ENCODE measurements at regions not wholly inside any gene's neighbourhood (a gene's known extent, or its start where the extent isn't known, plus 50 kb on each side); places are given as distances from the start of the nearest gene placed in this dataset.

DNA sequence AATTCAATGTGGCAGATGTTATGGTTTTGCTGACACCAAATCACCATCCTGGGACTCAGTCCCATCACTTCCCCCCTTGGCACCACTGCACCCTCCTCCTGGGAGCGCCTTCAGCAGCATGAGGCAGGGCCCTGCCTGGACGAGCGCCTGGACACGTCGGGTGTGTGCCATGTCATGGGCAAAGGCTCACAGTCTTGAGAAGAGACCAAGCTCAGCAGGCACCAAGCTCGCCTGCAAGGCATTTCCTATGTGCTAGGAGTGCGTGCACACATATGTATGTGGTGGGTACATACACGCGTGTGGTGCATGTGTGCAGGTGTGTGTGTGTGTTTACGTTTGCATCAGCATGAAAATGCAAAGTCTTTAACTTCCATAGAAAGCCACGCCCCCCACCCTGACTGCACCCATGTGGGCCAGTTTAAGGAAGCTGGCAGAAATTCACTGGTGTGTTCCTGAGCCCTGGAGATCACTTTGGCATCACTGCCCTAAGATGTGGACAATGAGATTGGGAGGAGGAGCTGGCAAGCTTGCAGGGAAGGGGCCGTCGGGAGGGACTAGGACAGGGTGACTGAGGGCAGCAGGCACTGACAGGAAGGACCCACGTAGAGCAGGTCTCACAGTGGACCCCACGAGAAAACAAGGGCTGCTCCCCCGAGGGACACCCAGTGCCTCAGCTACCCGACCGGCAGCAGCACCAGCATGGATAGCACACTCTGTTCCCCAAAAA is 169.9 kb upstream of the PPP2R2D start:
- Mint-ChIP-seq H3K36me3 (ENCODE audit: insufficient read depth, unreplicated experiment) (no peaks in the 10 kb centered on the region), H3K4me1 (ENCODE audit: low read depth, unreplicated experiment) (peaks cover 11% of the 10 kb centered on the region), H3K9me3 (ENCODE audit: unreplicated experiment) (peaks cover 12% of the 10 kb centered on the region), H3K4me3 (ENCODE audit: unreplicated experiment) (no peak overlapping the region), H3K27ac (ENCODE audit: unreplicated experiment) (no peak overlapping the region), H3K27me3 (ENCODE audit: insufficient read depth, unreplicated experiment) (no peaks in the 10 kb centered on the region)
- H3K27me3 ChIP-seq (replicated peaks; ENCODE audit: control insufficient read depth, insufficient read depth, low read length), result no peaks in the 10 kb centered on the region
- no peak overlapping the region for H3K4me3 ChIP-seq (ENCODE audit: low read depth, low read length)
- TF ChIP-seq, protein P1, sequence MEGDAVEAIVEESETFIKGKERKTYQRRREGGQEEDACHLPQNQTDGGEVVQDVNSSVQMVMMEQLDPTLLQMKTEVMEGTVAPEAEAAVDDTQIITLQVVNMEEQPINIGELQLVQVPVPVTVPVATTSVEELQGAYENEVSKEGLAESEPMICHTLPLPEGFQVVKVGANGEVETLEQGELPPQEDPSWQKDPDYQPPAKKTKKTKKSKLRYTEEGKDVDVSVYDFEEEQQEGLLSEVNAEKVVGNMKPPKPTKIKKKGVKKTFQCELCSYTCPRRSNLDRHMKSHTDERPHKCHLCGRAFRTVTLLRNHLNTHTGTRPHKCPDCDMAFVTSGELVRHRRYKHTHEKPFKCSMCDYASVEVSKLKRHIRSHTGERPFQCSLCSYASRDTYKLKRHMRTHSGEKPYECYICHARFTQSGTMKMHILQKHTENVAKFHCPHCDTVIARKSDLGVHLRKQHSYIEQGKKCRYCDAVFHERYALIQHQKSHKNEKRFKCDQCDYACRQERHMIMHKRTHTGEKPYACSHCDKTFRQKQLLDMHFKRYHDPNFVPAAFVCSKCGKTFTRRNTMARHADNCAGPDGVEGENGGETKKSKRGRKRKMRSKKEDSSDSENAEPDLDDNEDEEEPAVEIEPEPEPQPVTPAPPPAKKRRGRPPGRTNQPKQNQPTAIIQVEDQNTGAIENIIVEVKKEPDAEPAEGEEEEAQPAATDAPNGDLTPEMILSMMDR (IDR thresholded peaks at IDR 0.05; ENCODE audit: insufficient read depth in 1 of 2, low read depth in 1 of 2, low read length in 1 of 2, severe bottlenecking in 1 of 2, unreplicated experiment in 1 of 2), result no peak
- H3K4me1 ChIP-seq, result peaks cover 17% of the 10 kb centered on the region
- no peaks in the 10 kb centered on the region for H3K36me3 ChIP-seq (ENCODE audit: control insufficient read depth, insufficient read depth, low read length)
- ChIA-PET CTCF (no interaction called here), POLR2A (no interaction called here)
- DNase-seq, result no peak
- BruUV-seq (replicated peaks), result no TSS peak
- H3K9me3 ChIP-seq, result peaks cover 8% of the 10 kb centered on the region; the same call in 1 of the 2 replicates
- intact Hi-C loops (cut with micrococcal nuclease; ENCODE audit: unreplicated experiment), result no loop called here

DNA sequence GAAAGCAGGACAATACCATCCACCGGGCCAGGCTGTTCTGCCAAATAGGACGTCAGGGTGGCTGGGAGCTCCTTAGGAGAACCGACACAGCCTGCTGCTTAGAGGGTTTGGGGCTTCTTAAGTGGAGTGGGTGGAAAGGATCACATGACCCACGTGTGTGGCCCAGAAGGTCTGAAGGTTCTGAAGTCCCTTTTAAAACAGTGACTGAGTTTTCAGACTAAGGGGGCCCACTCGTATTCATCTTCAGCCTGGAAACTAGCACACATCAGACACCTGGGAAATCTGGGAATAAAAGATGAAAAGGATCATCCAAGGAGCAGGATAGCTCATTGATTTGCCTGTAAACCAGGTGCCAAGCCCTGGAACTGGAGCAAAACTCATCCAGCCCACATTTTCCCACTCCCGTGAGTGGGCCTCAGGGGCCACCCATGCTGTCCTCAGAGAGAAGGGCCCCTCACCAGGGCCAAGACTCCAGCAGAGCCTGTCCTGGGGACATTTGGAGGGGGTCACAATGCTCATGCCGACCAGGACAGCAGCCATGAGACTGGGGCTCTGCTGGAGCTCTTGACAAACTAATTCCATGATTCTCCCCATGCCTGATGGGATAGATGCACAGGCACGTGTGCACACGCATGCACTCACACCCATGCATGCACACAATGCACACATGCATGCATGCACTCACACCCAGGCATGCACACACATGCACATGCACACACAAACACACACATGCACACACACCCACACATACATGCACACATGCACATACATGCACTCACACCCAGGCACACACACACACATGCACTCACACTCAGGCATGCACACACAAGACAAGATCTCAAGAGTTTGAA is 168.8 kb upstream of the PPP2R2D start:
- DNase-seq, result no peak
- Mint-ChIP-seq H3K36me3 (ENCODE audit: insufficient read depth, unreplicated experiment) (no peaks in the 10 kb centered on the region), H3K4me1 (ENCODE audit: low read depth, unreplicated experiment) (peaks cover 11% of the 10 kb centered on the region), H3K4me3 (ENCODE audit: unreplicated experiment) (no peak overlapping the region), H3K27ac (ENCODE audit: unreplicated experiment) (no peak overlapping the region), H3K9me3 (ENCODE audit: unreplicated experiment) (peaks cover 12% of the 10 kb centered on the region), H3K27me3 (ENCODE audit: insufficient read depth, unreplicated experiment) (no peaks in the 10 kb centered on the region)
- TF ChIP-seq, protein P1 (IDR thresholded peaks at IDR 0.05; ENCODE audit: insufficient read depth in 1 of 2, low read depth in 1 of 2, low read length in 1 of 2, severe bottlenecking in 1 of 2, unreplicated experiment in 1 of 2), result no peak
- ChIA-PET POLR2A (no interaction called here), CTCF (no interaction called here)
- Histone ChIP-seq H3K27me3 (replicated peaks; ENCODE audit: control insufficient read depth, insufficient read depth, low read length) (no peaks in the 10 kb centered on the region), H3K36me3 (ENCODE audit: control insufficient read depth, insufficient read depth, low read length) (no peaks in the 10 kb centered on the region), H3K4me1 (peaks cover 17% of the 10 kb centered on the region), H3K4me3 (ENCODE audit: low read depth, low read length) (no peak overlapping the region), H3K9me3 (peaks cover 8% of the 10 kb centered on the region; the same call in 1 of the 2 replicates)
- intact Hi-C loops (cut with micrococcal nuclease; ENCODE audit: unreplicated experiment), result no loop called here
- no TSS peak for BruUV-seq (replicated peaks)

DNA sequence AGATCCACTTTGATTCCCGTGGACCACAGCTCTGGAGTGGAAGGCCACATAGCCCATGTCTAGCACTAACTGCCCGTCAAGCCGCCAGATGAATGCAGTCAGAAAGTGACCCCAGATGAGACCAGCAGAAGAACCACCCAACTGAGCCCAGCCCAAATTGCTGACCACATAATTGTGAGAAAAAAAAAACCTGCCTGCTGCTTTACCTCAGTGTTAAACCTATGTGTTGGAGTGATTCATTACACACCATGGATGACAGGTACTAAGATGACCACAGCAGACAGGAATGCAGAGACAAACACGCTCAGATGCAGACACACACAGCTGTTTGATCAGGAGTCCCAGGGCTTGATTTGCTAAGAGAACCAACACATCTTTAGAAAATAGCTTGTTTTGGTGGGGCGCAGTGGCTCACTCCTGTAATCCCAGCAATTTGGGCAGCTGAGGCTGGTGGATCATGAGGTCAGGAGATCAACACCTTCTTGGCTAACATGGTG is 168.1 kb upstream of the PPP2R2D start:
- Histone ChIP-seq H3K27me3 (replicated peaks; ENCODE audit: control insufficient read depth, insufficient read depth, low read length) (no peaks in the 10 kb centered on the region), H3K4me3 (ENCODE audit: low read depth, low read length) (no peak overlapping the region), H3K36me3 (ENCODE audit: control insufficient read depth, insufficient read depth, low read length) (no peaks in the 10 kb centered on the region), H3K4me1 (peaks cover 17% of the 10 kb centered on the region), H3K9me3 (peaks cover 8% of the 10 kb centered on the region; the same call in 1 of the 2 replicates)
- H3K36me3 Mint-ChIP-seq (ENCODE audit: insufficient read depth, unreplicated experiment), result no peaks in the 10 kb centered on the region
- H3K27ac Mint-ChIP-seq (ENCODE audit: unreplicated experiment), result no peak overlapping the region
- no peak overlapping the region for H3K4me3 Mint-ChIP-seq (ENCODE audit: unreplicated experiment)
- no TSS peak for BruUV-seq (replicated peaks)
- intact Hi-C loops (cut with micrococcal nuclease; ENCODE audit: unreplicated experiment), result no loop called here
- POLR2A ChIA-PET, result no interaction called here
- TF ChIP-seq, protein P1 (IDR thresholded peaks at IDR 0.05; ENCODE audit: insufficient read depth in 1 of 2, low read depth in 1 of 2, low read length in 1 of 2, severe bottlenecking in 1 of 2, unreplicated experiment in 1 of 2), result no peak
- H3K27me3 Mint-ChIP-seq (ENCODE audit: insufficient read depth, unreplicated experiment), result no peaks in the 10 kb centered on the region
- peaks cover 12% of the 10 kb centered on the region for H3K9me3 Mint-ChIP-seq (ENCODE audit: unreplicated experiment)
- H3K4me1 Mint-ChIP-seq (ENCODE audit: low read depth, unreplicated experiment), result peaks cover 11% of the 10 kb centered on the region
- no peak for DNase-seq
- CTCF ChIA-PET, result no interaction called here

Data from Caco-2 (cell line).